ENCODE measurements at regions not wholly inside any gene's neighbourhood (a gene's known extent, or its start where the extent isn't known, plus 50 kb on each side); places are given as distances from the start of the nearest gene placed in this dataset.
"Not testable (repeated sequence)": the region's sequence is repeated elsewhere in the genome, so short reads cannot be mapped to it uniquely, and the experiment has no call there.

- TF ChIP-seq CEBPB (IDR thresholded peaks at IDR 0.05; ENCODE audit: low read depth, low read length) = peak; percentile 74
- H3K79me1 ChIP-seq (ENCODE audit: low read depth, low read length); H3K4me1 ChIP-seq (replicated peaks in 1 of 4; ENCODE audit: control insufficient read depth in 3 of 4, insufficient read depth in 4 of 4, low read length in 3 of 4); H3K14ac ChIP-seq (ENCODE audit: insufficient read length); H3K18ac ChIP-seq (ENCODE audit: extremely low read depth, low read length); H4K8ac ChIP-seq (ENCODE audit: extremely low read depth, insufficient read depth, low read length); H3K36me3 ChIP-seq (ENCODE audit: control insufficient read depth in 2 of 4, insufficient read depth in 4 of 4, low read length in 3 of 4); POLR2A ChIA-PET (ENCODE audit: partially characterized antibody); H3K27ac ChIP-seq (ENCODE audit: low read depth, low read length); H3K9me3 ChIP-seq (ENCODE audit: insufficient read depth in 2 of 2, low read depth in 1 of 2, low read length in 1 of 2); CTCF ChIA-PET (ENCODE audit: partially characterized antibody); DNase-seq (ENCODE audit: low read depth in 1 of 2, low spot score in 2 of 2); H3K9ac ChIP-seq (replicated peaks in 1 of 4; ENCODE audit: extremely low read depth in 1 of 4, low read depth in 3 of 4, low read length in 3 of 4); H2BK12ac ChIP-seq (ENCODE audit: low read depth, low read length); H4K20me1 ChIP-seq (replicated peaks in 1 of 2; ENCODE audit: control insufficient read depth in 1 of 2, insufficient read depth in 2 of 2, low read length in 2 of 2); H3K4me3 ChIP-seq (ENCODE audit: extremely low read depth in 1 of 4, insufficient read depth in 2 of 4, low read depth in 3 of 4, low read length in 4 of 4); H2AK5ac ChIP-seq (ENCODE audit: low read depth, low read length); H3K56ac ChIP-seq (replicated peaks; ENCODE audit: insufficient read length, low read depth, low read length); H2BK5ac ChIP-seq (ENCODE audit: low read depth, low read length); H2BK15ac ChIP-seq (ENCODE audit: low read length); H3K79me2 ChIP-seq (ENCODE audit: control insufficient read depth in 1 of 2, insufficient read depth in 2 of 2, low read length in 2 of 2); FAIRE-seq; H2BK20ac ChIP-seq (ENCODE audit: low read length); H3K4me2 ChIP-seq (ENCODE audit: insufficient read depth in 1 of 2, low read depth in 2 of 2, low read length in 2 of 2); H4K5ac ChIP-seq (ENCODE audit: insufficient read length, low read depth, low read length); H2BK120ac ChIP-seq (replicated peaks; ENCODE audit: low read depth, low read length); H3K27me3 ChIP-seq (replicated peaks in 1 of 4; ENCODE audit: control insufficient read depth in 3 of 4, extremely low read depth in 1 of 4, insufficient read depth in 3 of 4, low read length in 3 of 4); H3K23me2 ChIP-seq (ENCODE audit: low read depth, low read length); H4K91ac ChIP-seq (replicated peaks; ENCODE audit: insufficient read length, low read length); H3K23ac ChIP-seq (ENCODE audit: insufficient read length); H3K4ac ChIP-seq (replicated peaks; ENCODE audit: insufficient read length, low read depth, low read length): not testable (repeated sequence)
- WGBS, 2 experiments (ENCODE audit: extremely low coverage in 1 of 2, insufficient coverage in 1 of 2, insufficient read length in 1 of 2, insufficient replicate concordance in 2 of 2, low coverage in 1 of 2, low lambda C conversion rate in 2 of 2, missing lambda C conversion rate in 1 of 2) = 79% methylated on average over 7 of the region's 8 CpGs; no CpG with 5 or more reads in 1 of the 2 experiments
- 0 out of 2 replicates have a peak overlapping the region, but pooled peaks have one; percentile 24 for H2AFZ ChIP-seq (ENCODE audit: low read length)
Measured at GRCh38 chr4:24204708-24205107, 314.9 kb upstream of the PPARGC1A start.
